ENCODE measurements at regions not wholly inside any gene's neighbourhood (a gene's known extent, or its start where the extent isn't known, plus 50 kb on each side); places are given as distances from the start of the nearest gene placed in this dataset.

GRCh38 chr6:51013376-51013775 lies 194.7 kb downstream of the TFAP2B start:
- TF ChIP-seq, protein P1, sequence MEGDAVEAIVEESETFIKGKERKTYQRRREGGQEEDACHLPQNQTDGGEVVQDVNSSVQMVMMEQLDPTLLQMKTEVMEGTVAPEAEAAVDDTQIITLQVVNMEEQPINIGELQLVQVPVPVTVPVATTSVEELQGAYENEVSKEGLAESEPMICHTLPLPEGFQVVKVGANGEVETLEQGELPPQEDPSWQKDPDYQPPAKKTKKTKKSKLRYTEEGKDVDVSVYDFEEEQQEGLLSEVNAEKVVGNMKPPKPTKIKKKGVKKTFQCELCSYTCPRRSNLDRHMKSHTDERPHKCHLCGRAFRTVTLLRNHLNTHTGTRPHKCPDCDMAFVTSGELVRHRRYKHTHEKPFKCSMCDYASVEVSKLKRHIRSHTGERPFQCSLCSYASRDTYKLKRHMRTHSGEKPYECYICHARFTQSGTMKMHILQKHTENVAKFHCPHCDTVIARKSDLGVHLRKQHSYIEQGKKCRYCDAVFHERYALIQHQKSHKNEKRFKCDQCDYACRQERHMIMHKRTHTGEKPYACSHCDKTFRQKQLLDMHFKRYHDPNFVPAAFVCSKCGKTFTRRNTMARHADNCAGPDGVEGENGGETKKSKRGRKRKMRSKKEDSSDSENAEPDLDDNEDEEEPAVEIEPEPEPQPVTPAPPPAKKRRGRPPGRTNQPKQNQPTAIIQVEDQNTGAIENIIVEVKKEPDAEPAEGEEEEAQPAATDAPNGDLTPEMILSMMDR (IDR thresholded peaks at IDR 0.05; ENCODE audit: insufficient read depth, low read length, poor library complexity, severe bottlenecking), result no peak
- TF ChIP-seq EZH2phosphoT487 (conservative IDR thresholded peaks at IDR 0.05; ENCODE audit: low read length), result no peak
